Sigmoid colon (tissue), 4 donors: ENCODE measurements at regions not wholly inside any gene's neighbourhood (a gene's known extent, or its start where the extent isn't known, plus 50 kb on each side); places are given as distances from the start of the nearest gene placed in this dataset.

Experiments used
- CTCF ChIP-seq, 4 experiments: fragments of 450-650 bp in 3 of 4; fragments of 200-600 bp in 1 of 4; IDR thresholded peaks; one replicate each; pipeline ENCODE4 v1.5.1; 2016 to 2019; ENCODE audit warnings: antibody characterized with exemption in 4 of 4, mild to moderate bottlenecking in 3 of 4, moderate library complexity in 2 of 4
- EP300 ChIP-seq, 4 donors: sonication (generic); formaldehyde crosslinking; IDR thresholded peaks; one replicate each; pipeline ENCODE4 v1.6.1; 2017; ENCODE audit warnings: antibody characterized with exemption in 4 of 4
- POLR2A ChIP-seq, 2 donors: fragments of 450-650 bp; IDR thresholded peaks; one replicate each; pipeline ENCODE4 v1.6.1; 2016; ENCODE audit warnings: antibody characterized with exemption in 2 of 2, mild to moderate bottlenecking in 2 of 2, moderate library complexity in 2 of 2

- TF ChIP-seq CTCF (IDR thresholded peaks at IDR 0.05): no peak
- no peak for TF ChIP-seq EP300 (IDR thresholded peaks at IDR 0.05)
- TF ChIP-seq POLR2A (IDR thresholded peaks at IDR 0.05): no peak
Observed at GRCh38 chr16:17034477-17035252, 436.1 kb downstream of the XYLT1 start.
